ENCODE measurements at regions not wholly inside any gene's neighbourhood (a gene's known extent, or its start where the extent isn't known, plus 50 kb on each side); places are given as distances from the start of the nearest gene placed in this dataset.

DNA sequence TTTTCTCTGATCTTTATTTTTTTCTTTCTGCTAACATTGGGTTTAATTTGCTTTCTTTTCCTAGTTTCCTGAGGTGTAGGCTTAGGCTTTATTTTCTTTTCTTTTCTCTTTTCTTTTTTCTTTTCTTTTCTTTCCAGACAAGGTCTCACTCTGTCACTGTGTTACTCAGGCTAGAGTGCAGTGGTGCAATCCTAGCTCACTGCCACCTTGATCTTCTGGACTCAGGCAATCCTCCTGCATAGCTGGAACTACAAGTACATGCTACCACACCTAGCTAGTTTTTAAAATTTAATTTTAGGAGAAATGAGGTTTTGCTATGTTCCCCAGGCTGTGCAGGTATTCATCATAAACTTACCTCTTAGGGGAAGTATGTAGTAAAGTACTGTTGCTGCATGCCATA lies 197.8 kb upstream of the ANKRD50 start:
- DNase-seq = no peak
- Histone ChIP-seq H3K9ac (ENCODE audit: low read length) (no peak overlapping the region), H3K36me3 (replicated peaks; ENCODE audit: insufficient read depth, low read length) (no peaks in the 10 kb centered on the region), H2AFZ (ENCODE audit: low read length) (no peak overlapping the region), H3K4me1 (ENCODE audit: low read length) (no peaks in the 10 kb centered on the region), H3F3A (ENCODE audit: insufficient read depth, low read length) (no peaks in the 10 kb centered on the region), H3K9me3 (replicated peaks; ENCODE audit: insufficient read depth, low read length) (no peaks in the 10 kb centered on the region), H3K9me2 (replicated peaks; ENCODE audit: insufficient read depth, low read length) (no peaks in the 10 kb centered on the region), H3K4me3 (ENCODE audit: low read length) (no peak overlapping the region), H3K27ac (ENCODE audit: low read length) (no peak overlapping the region), H4K20me1 (ENCODE audit: insufficient read depth, low read length) (no peaks in the 10 kb centered on the region), H3K27me3 (replicated peaks; ENCODE audit: insufficient read depth, low read length) (no peaks in the 10 kb centered on the region), H3K4me2 (ENCODE audit: low read depth, low read length) (no peak overlapping the region), H3K79me2 (ENCODE audit: low read length) (no peaks in the 10 kb centered on the region)
- no peak for TF ChIP-seq EZH2 (optimal IDR thresholded peaks at IDR 0.05; ENCODE audit: low read depth, low read length)
- TF ChIP-seq, protein P1, sequence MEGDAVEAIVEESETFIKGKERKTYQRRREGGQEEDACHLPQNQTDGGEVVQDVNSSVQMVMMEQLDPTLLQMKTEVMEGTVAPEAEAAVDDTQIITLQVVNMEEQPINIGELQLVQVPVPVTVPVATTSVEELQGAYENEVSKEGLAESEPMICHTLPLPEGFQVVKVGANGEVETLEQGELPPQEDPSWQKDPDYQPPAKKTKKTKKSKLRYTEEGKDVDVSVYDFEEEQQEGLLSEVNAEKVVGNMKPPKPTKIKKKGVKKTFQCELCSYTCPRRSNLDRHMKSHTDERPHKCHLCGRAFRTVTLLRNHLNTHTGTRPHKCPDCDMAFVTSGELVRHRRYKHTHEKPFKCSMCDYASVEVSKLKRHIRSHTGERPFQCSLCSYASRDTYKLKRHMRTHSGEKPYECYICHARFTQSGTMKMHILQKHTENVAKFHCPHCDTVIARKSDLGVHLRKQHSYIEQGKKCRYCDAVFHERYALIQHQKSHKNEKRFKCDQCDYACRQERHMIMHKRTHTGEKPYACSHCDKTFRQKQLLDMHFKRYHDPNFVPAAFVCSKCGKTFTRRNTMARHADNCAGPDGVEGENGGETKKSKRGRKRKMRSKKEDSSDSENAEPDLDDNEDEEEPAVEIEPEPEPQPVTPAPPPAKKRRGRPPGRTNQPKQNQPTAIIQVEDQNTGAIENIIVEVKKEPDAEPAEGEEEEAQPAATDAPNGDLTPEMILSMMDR (IDR thresholded peaks at IDR 0.05; ENCODE audit: low read length) = no peak
- TF ChIP-seq EZH2phosphoT487 (IDR thresholded peaks at IDR 0.05; ENCODE audit: low read length) = no peak

GRCh38 chr4:124907881-124908280 lies 195.3 kb upstream of the ANKRD50 start:
- no peaks in the 10 kb centered on the region for H3K79me2 ChIP-seq (ENCODE audit: low read length)
- no peaks in the 10 kb centered on the region for H3K9me2 ChIP-seq (replicated peaks; ENCODE audit: insufficient read depth, low read length)
- no peak overlapping the region for H2AFZ ChIP-seq (ENCODE audit: low read length)
- no peaks in the 10 kb centered on the region for H3K9me3 ChIP-seq (replicated peaks; ENCODE audit: insufficient read depth, low read length)
- no peaks in the 10 kb centered on the region for H4K20me1 ChIP-seq (ENCODE audit: insufficient read depth, low read length)
- H3F3A ChIP-seq (ENCODE audit: insufficient read depth, low read length) = no peaks in the 10 kb centered on the region
- H3K27ac ChIP-seq (ENCODE audit: low read length) = no peak overlapping the region
- no peak overlapping the region for H3K4me3 ChIP-seq (ENCODE audit: low read length)
- no peak overlapping the region for H3K9ac ChIP-seq (ENCODE audit: low read length)
- H3K27me3 ChIP-seq (replicated peaks; ENCODE audit: insufficient read depth, low read length) = no peaks in the 10 kb centered on the region
- H3K4me2 ChIP-seq (ENCODE audit: low read depth, low read length) = no peak overlapping the region
- TF ChIP-seq EZH2 (optimal IDR thresholded peaks at IDR 0.05; ENCODE audit: low read depth, low read length) = no peak
- TF ChIP-seq, protein P1 (IDR thresholded peaks at IDR 0.05; ENCODE audit: low read length) = no peak
- TF ChIP-seq EZH2phosphoT487 (IDR thresholded peaks at IDR 0.05; ENCODE audit: low read length) = no peak
- no peak for DNase-seq
- no peaks in the 10 kb centered on the region for H3K36me3 ChIP-seq (replicated peaks; ENCODE audit: insufficient read depth, low read length)
- no peaks in the 10 kb centered on the region for H3K4me1 ChIP-seq (ENCODE audit: low read length)

GRCh38 chr4:124905441-124905840 lies 192.9 kb upstream of the ANKRD50 start:
- H3K4me1 ChIP-seq (ENCODE audit: low read length) = no peaks in the 10 kb centered on the region
- no peak overlapping the region for H3K4me2 ChIP-seq (ENCODE audit: low read depth, low read length)
- no peak overlapping the region for H3K27ac ChIP-seq (ENCODE audit: low read length)
- DNase-seq = no peak
- H3K27me3 ChIP-seq (replicated peaks; ENCODE audit: insufficient read depth, low read length) = no peaks in the 10 kb centered on the region
- no peaks in the 10 kb centered on the region for H3K9me3 ChIP-seq (replicated peaks; ENCODE audit: insufficient read depth, low read length)
- no peak for TF ChIP-seq EZH2 (optimal IDR thresholded peaks at IDR 0.05; ENCODE audit: low read depth, low read length)
- TF ChIP-seq, protein P1 (IDR thresholded peaks at IDR 0.05; ENCODE audit: low read length) = no peak
- TF ChIP-seq EZH2phosphoT487 (IDR thresholded peaks at IDR 0.05; ENCODE audit: low read length) = no peak
- no peaks in the 10 kb centered on the region for H4K20me1 ChIP-seq (ENCODE audit: insufficient read depth, low read length)
- no peaks in the 10 kb centered on the region for H3F3A ChIP-seq (ENCODE audit: insufficient read depth, low read length)
- no peaks in the 10 kb centered on the region for H3K36me3 ChIP-seq (replicated peaks; ENCODE audit: insufficient read depth, low read length)
- H3K9me2 ChIP-seq (replicated peaks; ENCODE audit: insufficient read depth, low read length) = no peaks in the 10 kb centered on the region
- no peak overlapping the region for H3K9ac ChIP-seq (ENCODE audit: low read length)
- no peaks in the 10 kb centered on the region for H3K79me2 ChIP-seq (ENCODE audit: low read length)
- no peak overlapping the region for H2AFZ ChIP-seq (ENCODE audit: low read length)
- no peak overlapping the region for H3K4me3 ChIP-seq (ENCODE audit: low read length)
